Embryonic facial prominence (tissue), 1 donor: ENCODE measurements at regions not wholly inside any gene's neighbourhood (a gene's known extent, or its start where the extent isn't known, plus 50 kb on each side); places are given as distances from the start of the nearest gene placed in this dataset.

Experiments
- DNase-seq: peaks from one replicate; pipeline ENCODE4 v3.0.0-alpha.2; 2016; ENCODE audit errors: extremely low spot score

- DNase-seq: no peak
These were observed 1161.4 kb downstream of the FSTL5 start for GRCh38 chr4:161002386-161002785.

DNA sequence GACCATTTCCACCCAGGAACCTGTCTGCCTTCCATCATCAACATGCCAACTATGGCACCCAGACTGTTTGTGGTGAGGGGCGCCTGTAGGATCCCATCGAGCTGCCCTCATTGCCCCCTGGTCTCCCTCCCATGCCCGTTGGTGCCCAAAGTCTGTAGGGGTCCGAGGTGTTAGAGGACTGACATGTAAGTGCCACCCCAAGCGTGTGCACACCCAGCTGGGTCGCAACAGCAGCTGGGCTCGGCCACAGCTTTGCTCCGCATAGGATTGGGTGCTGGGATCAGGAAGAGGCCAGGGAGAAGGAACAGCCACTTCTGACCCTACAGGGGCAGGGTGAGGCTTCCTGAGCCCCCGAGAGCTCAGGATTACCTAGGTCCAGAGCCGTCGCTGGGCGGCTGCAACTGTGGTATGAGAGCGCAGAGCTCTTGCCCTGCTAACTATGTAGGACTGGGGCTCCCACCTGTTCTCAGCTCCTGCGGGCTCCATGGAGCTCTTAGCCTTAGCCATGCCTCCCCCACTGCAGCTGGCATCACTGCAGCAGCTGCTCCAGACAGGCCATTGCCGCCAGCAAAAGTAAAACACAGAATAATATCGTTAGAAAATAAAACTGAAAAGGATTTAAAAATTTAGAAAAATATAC lies 1160.3 kb downstream of the FSTL5 start:
- no peak for DNase-seq

DNA sequence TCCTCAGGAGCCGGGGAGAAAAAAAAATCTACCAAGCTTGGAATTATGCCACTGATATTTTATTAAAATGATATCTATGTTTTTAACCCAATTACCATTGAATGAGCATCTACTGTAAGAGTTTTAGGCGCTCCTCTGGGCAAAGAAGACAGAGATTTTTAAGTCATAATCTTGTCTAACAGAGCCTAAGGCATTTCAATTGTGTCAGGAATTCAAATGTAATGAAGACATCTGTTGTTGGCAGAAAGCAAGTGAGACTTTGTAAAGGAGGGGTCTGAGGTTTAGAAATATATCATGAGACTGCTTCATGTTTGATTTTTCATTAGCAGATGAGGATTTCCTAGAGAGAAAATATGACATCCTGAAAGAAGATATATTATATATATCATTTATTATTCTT lies 1158.1 kb downstream of the FSTL5 start:
- DNase-seq: no peak

GRCh38 chr4:161008527-161008926 lies 1155.3 kb downstream of the FSTL5 start:
- DNase-seq: no peak

DNA sequence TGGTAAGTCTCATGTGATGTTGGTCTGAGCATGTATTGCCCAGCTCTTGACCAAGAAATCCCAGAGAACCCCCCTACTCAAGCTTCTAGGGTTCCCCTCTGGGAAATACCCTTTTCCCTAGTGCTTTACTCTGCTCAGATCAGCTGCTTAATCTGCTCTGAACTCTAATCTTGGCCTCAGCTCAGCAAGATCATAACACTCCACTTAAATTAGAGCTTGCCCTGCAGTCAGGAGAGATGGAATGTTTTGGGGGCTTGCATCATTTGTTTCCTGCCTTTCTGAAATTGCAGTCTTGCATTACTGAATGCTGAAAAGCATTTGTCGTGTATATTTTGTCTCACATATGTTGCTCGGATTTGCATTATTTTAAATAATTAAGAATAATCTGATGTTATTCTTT lies 1153.6 kb downstream of the FSTL5 start:
- DNase-seq: no peak
